Superior temporal gyrus (tissue), 1 donor: ENCODE measurements at regions not wholly inside any gene's neighbourhood (a gene's known extent, or its start where the extent isn't known, plus 50 kb on each side); places are given as distances from the start of the nearest gene placed in this dataset.
"Not testable (repeated sequence)": the region's sequence is repeated elsewhere in the genome, so short reads cannot be mapped to it uniquely, and the experiment has no call there.

Experiments used
- DNase-seq: peaks from one replicate; pipeline ENCODE4 v3.0.0-alpha.2; 2016; ENCODE audit errors: extremely low spot score

GRCh38 chrX:128973033-128973432 lies 550.3 kb downstream of the SMARCA1 start:
- DNase-seq, result no peak

- no peak for DNase-seq
These were observed 562.0 kb downstream of the SMARCA1 start for GRCh38 chrX:128961290-128961689.

GRCh38 chrX:128954697-128955096 lies 568.6 kb downstream of the SMARCA1 start:
- not testable (repeated sequence) for DNase-seq

DNA sequence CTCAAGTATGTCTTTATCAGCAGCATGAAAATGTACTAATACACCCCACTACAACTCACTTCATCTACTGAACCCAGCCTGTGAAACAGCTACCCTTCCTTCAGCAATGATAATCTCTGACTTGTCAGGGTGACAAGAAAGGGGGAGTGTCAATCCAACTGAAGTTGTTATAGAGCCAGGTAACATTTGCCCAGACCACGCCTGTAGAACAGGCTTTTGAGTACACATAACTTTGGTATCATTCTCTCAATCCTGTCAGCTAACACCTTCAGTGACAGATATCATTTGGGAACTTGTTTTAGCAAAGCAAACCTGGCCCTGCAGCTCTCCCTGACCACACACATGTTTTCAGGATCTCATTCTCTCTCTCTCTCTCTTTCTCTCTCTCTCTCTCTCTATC lies 592.2 kb downstream of the SMARCA1 start:
- DNase-seq, result no peak

DNA sequence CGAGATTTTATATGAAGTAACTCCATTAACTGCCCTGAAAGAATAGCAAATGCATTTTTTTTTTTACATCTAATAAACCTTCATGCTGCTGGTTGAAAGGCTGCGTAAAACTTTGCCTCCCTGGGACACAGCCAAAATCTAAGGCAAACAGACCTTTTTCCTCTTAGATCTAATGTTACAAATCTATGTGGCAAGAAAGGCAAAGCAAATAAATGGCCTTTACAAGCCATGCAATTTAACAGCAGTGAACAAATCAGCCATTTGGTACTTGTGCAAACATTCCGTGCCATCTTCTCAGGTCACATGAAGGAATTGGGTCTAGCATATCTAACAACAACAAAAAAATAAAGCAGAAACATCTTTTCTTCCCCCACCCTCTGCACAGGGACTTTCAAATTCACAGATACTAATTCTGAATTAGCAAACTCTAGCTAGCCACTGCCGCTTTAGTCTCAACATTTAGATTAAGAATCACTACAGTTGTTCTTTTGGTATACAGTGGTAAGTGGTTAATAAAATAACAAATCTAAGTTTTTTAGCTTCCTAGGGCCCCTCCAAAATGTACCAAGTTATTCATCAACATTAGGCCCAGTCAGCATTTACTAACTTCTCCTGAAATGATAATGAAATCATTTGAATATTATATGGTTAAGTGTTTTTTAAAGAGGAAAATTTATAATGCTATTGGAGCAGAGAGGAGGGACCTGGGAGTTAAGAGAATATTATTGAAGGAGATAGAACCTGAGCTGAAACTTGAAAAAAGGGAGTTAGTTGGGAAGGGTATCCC lies 593.8 kb downstream of the SMARCA1 start:
- no peak for DNase-seq

- DNase-seq, result no peak
These were observed 594.7 kb downstream of the SMARCA1 start for GRCh38 chrX:128928636-128929035.

GRCh38 chrX:128927363-128927762 lies 595.9 kb downstream of the SMARCA1 start:
- DNase-seq, result no peak

GRCh38 chrX:128906753-128907152 lies 616.5 kb downstream of the SMARCA1 start:
- no peak for DNase-seq

- DNase-seq, result no peak
These were observed 622.3 kb downstream of the SMARCA1 start for GRCh38 chrX:128901018-128901417.

DNA sequence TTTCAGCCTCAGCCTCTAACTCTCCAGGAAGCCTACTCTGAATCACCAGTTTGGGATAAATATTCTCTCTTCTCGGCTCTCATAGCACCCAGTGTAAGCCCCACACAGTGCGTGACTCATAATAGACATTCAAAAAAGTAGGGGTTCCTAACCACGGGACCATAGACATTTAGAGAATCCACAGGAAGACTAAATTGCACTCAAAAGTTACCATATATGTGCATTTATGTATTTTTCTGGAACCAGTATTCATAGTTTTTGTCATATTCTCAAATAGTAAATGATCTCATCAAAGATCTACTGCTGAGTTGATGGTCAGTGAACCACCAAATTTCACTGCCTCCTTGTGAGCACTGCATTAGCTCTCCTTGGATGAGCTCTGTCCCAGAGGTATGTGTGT lies 625.7 kb downstream of the SMARCA1 start:
- DNase-seq, result no peak

DNA sequence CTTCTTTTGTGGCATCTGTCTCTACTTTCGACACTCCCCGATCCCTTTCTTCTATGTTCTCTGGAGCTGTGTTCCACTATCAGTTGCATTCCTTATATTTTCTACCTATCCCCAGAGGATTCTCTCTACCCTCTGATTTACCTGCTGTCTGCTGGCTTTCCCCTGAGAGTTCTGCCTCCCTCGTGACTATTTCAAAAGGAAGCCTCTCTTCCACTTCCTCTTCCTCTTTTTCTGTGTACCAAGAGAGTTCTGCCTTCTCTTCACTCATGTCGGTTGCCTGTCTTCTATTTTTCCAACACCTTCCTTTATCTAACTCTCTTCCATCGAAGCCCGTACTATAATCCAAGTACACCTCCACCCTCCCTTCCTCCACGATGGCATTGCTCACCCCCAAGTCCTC lies 631.7 kb downstream of the SMARCA1 start:
- no peak for DNase-seq

- no peak for DNase-seq
These were observed 638.9 kb downstream of the SMARCA1 start for GRCh38 chrX:128884430-128884829.

GRCh38 chrX:128883650-128884049 lies 639.6 kb downstream of the SMARCA1 start:
- no peak for DNase-seq

DNA sequence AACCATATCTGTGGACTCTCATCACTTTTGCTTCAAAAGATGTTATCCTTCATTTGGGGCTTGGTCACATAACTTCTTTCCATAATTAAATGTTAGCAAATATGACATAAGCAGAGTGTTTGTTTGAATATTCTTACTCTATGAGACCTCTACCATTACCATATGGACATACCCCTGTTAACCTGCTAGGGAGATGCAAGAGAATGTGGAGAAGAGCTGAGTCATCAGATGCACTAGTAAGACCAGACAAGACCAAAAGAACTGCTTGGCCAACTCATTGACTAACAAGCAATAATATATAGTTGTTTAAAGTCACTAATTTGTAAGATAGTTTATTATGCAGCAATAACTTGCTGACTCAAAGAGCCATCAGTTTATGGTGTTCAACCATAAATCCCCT lies 652.9 kb downstream of the SMARCA1 start:
- DNase-seq, result no peak

DNA sequence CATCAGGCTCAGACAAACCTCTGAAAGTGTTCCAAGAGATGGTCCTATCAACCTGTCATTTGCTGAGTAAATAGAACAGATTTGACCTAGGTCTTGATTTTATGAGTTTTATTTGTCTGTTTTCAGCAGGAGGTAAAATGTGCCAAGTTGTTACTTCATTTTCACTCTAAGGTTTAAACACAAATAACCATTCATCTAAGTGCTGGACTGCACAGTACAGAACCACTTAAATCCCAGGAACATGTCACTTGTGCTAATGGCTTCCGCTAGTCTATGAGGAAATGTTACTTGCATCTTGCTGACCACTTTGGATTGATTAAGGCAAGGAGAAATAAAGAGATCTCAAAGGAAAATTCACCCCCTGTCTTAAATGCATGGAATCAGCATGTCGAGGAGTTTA lies 660.7 kb downstream of the SMARCA1 start:
- no peak for DNase-seq

DNA sequence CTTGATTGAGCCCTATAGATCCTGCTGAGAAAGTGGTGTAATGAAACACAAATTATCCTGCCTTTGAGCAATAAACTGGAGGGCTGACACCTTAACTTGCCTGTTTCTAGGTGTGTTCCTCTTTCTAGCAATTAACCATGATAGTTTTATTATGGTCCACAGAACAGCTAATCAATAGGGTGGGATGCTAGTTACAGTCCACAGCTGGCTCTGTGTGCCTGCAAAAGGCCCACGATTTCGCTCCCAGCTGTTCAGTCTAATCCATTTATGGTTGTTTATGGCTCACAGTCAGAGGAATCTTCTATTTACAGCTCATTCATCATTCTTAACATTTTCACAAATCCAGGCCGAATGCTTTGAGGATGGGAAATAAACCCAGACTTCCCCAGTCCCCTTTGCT lies 674.9 kb downstream of the SMARCA1 start:
- DNase-seq, result no peak

GRCh38 chrX:128846385-128846784 lies 676.9 kb downstream of the SMARCA1 start:
- no peak for DNase-seq

DNA sequence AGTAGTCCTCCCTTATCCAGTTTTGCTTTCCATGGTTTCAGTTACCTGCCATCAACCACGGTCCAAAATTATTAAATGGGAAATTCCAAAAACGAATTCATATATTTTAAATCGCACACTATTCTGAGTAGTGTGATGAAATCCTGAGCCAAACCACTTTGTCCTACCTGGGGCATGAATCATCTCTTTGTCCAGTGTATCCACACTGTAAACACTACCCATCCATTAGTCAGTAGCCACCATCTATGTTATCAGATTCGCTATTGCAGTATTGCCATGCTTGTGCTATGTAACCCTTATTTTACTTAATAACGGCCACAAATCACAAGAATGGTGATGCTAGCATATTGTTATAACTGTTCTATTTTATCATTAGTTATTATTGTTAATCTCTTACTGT lies 704.6 kb downstream of the SMARCA1 start:
- DNase-seq, result no peak

DNA sequence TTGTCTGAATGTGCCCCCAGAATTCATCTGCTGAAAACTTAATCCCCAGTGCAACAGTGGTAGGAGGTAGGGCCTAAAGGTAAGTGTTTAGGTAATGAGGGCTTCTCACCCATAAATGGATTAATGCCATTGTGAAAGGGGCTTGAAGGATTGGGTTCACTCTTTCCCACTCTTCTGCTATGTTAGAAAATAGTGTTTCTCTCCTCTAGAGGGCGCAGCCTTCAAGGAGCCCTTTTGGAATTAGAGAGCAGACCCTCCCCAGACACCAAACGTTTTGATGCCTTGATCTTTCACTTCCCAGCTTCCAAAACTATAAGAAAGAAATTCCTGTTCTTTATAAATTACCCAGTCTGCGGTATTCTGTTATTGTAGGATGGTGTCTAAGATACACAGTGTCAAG lies 706.4 kb downstream of the SMARCA1 start:
- no peak for DNase-seq

DNA sequence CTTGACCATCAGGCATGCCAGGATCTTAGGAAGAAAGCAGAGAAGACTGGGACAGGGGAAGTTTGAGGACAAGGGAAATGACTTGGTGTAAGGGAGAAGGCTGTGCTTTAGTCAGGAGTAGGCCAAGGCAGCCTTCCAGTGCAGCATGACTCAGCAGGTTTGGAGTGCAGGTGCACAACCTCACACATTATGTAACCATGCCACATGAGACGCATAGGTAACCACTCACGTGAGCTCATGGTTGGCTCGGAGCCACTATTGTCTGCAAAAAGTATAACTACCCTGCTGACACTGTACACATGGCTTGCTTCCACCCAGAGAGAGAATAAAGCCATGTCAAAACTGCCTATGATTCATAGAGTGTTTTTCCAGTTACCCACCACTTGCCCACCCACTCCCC lies 715.9 kb downstream of the SMARCA1 start:
- no peak for DNase-seq

DNA sequence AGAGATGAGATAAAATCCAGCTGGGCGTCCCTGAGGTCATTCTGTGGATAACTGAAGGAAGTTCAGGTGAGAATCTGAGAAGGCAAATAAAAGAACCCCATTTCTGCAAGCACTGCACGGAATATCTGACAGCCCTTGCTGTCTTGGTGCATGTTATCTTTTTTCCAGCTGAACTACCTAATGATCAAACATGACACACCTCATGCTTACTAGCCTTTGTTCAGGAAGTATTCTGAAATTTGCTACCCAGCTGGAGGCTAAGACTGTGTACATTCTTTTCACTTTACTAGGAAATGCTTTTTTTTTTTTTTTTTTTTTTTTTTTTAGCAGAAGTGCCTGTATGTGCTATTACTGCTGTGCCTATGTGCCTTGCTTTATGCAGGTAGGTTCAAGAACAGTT lies 718.1 kb downstream of the SMARCA1 start:
- DNase-seq, result no peak

- no peak for DNase-seq
These were observed 718.5 kb downstream of the SMARCA1 start for GRCh38 chrX:128804828-128805227.

GRCh38 chrX:128800138-128800537 lies 723.2 kb downstream of the SMARCA1 start:
- DNase-seq, result no peak

GRCh38 chrX:128783139-128783538 lies 730.9 kb upstream of the ACTRT1 start:
- DNase-seq, result not testable (repeated sequence)
